Neural progenitor cell (in vitro differentiated cells): ENCODE measurements at regions not wholly inside any gene's neighbourhood (a gene's known extent, or its start where the extent isn't known, plus 50 kb on each side); places are given as distances from the start of the nearest gene placed in this dataset.

Experiments used
- DNase-seq: peaks from one replicate; pipeline ENCODE4 v3.0.0-alpha.2; 2016; ENCODE audit warnings: low spot score
- H2AFZ ChIP-seq: fragments of 200-600 bp; sonication (generic); replicated peaks from 2 replicates; pipeline ENCODE4 v1.6.1; 2016; ENCODE audit warnings: antibody characterized with exemption
- H3F3A ChIP-seq: fragments of 200-600 bp; sonication (generic); 2 replicates; pipeline ENCODE4 v1.6.1; 2016; ENCODE audit warnings: antibody characterized with exemption, low read depth
- H3K27ac ChIP-seq: fragments of 200-600 bp; sonication (generic); 2 replicates; pipeline ENCODE4 v1.5.1; 2016; ENCODE audit warnings: mild to moderate bottlenecking
- H3K27me3 ChIP-seq: fragments of 200-600 bp; sonication (generic); 2 replicates; pipeline ENCODE4 v1.6.1; 2016; ENCODE audit warnings: mild to moderate bottlenecking, moderate library complexity
- H3K36me3 ChIP-seq: fragments of 200-600 bp; sonication (generic); 2 replicates; pipeline ENCODE4 v1.5.1; 2016
- H3K4me1 ChIP-seq: fragments of 200-600 bp; sonication (generic); 2 replicates; pipeline ENCODE4 v1.6.1; 2016; ENCODE audit warnings: mixed run types
- H3K4me2 ChIP-seq: fragments of 200-600 bp; sonication (generic); 2 replicates; pipeline ENCODE4 v1.6.1; 2016
- H3K4me3 ChIP-seq: fragments of 200-600 bp; sonication (generic); 2 replicates; pipeline ENCODE4 v1.5.1; 2016
- H3K79me2 ChIP-seq: fragments of 200-600 bp; sonication (generic); 2 replicates; pipeline ENCODE4 v1.6.1; 2016; ENCODE audit warnings: low read depth
- H3K9ac ChIP-seq: fragments of 200-600 bp; sonication (generic); 2 replicates; pipeline ENCODE4 v1.6.1; 2016
- H3K9me3 ChIP-seq: fragments of 200-600 bp; sonication (generic); 2 replicates; pipeline ENCODE4 v1.5.1; 2016; ENCODE audit warnings: low read depth
- H4K20me1 ChIP-seq: fragments of 200-600 bp; sonication (generic); 2 replicates; pipeline ENCODE4 v1.6.1; 2016; ENCODE audit warnings: low read depth
- H3K27ac Mint-ChIP-seq: 3 replicates; pipeline ENCODE4 v1.8.0; 2021; ENCODE audit warnings: mixed read lengths
- H3K27me3 Mint-ChIP-seq: 2 replicates; pipeline ENCODE4 v1.8.0; 2022; ENCODE audit warnings: low read depth, mild to moderate bottlenecking, inconsistent platforms, moderate library complexity, mixed read lengths; ENCODE audit not compliant: insufficient read depth
- H3K36me3 Mint-ChIP-seq: 3 replicates; pipeline ENCODE4 v1.8.0; 2021; ENCODE audit warnings: mixed read lengths
- H3K4me1 Mint-ChIP-seq: 3 replicates; pipeline ENCODE4 v1.8.0; 2021; ENCODE audit warnings: mixed read lengths
- H3K4me3 Mint-ChIP-seq: 3 replicates; pipeline ENCODE4 v1.8.0; 2021; ENCODE audit warnings: mild to moderate bottlenecking, moderate library complexity, mixed read lengths
- H3K9me3 Mint-ChIP-seq: 3 replicates; pipeline ENCODE4 v1.8.0; 2020; ENCODE audit warnings: mixed read lengths
- CTCF ChIP-seq: fragments of 200-600 bp; sonication (generic); IDR thresholded peaks from 2 replicates; pipeline ENCODE4 v1.5.1; 2017; ENCODE audit warnings: antibody characterized with exemption, mild to moderate bottlenecking
- EZH2 ChIP-seq: fragments of 200-600 bp; sonication (generic); IDR thresholded peaks from 2 replicates; pipeline ENCODE4 v1.6.1; 2017; ENCODE audit warnings: antibody characterized with exemption, mild to moderate bottlenecking, moderate library complexity
- EZH2phosphoT487 ChIP-seq: fragments of 200-600 bp; sonication (generic); IDR thresholded peaks from 2 replicates; pipeline ENCODE4 v1.6.1; 2017; ENCODE audit warnings: antibody characterized with exemption

DNA sequence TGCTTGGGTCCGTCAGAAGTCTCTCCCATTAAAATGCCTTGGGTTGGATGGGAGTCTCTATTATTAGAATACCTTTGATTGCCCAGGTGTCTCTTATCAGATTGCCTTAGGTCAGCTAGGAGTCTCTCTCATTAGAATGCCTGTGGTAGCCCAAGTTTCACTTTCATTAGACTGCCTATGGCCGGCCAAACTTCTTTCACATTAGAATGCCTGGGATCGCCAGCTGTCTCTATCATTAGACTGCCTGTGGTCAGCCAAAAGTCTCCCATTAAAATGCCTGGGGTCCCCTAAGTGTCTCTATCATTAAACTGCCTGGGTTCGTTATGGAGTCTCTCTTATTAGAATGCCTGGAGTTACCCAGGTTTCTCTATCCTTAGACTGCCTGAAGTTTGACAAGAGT, 1476.7 kb downstream of the UQCRFS1 start:
- no peak for DNase-seq
- Mint-ChIP-seq H3K4me3 (no peak overlapping the region), H3K9me3 (peaks cover 37% of the 10 kb centered on the region), H3K27ac (no peak overlapping the region), H3K36me3 (peaks cover 24% of the 10 kb centered on the region), H3K4me1 (no peaks in the 10 kb centered on the region), H3K27me3 (peaks cover 5% of the 10 kb centered on the region)
- Histone ChIP-seq H3K27me3 (no peaks in the 10 kb centered on the region), H3K9me3 (peaks cover 20% of the 10 kb centered on the region), H3K4me2 (no peak overlapping the region), H3K79me2 (no peaks in the 10 kb centered on the region), H3F3A (no peaks in the 10 kb centered on the region), H4K20me1 (no peaks in the 10 kb centered on the region), H2AFZ (no peak overlapping the region), H3K36me3 (peaks cover 4% of the 10 kb centered on the region), H3K4me1 (no peaks in the 10 kb centered on the region), H3K27ac (no peak overlapping the region), H3K9ac (no peak overlapping the region), H3K4me3 (no peak overlapping the region)
- TF ChIP-seq EZH2 (no peak), CTCF (no peak), EZH2phosphoT487 (no peak)

- Mint-ChIP-seq H3K36me3 (peaks cover 21% of the 10 kb centered on the region), H3K4me3 (no peak overlapping the region), H3K27me3 (peaks cover 5% of the 10 kb centered on the region), H3K4me1 (no peaks in the 10 kb centered on the region), H3K27ac (no peak overlapping the region), H3K9me3 (peaks cover 36% of the 10 kb centered on the region)
- H3K27ac ChIP-seq, result no peak overlapping the region
- no peak for TF ChIP-seq CTCF
- TF ChIP-seq EZH2, result no peak
- TF ChIP-seq EZH2phosphoT487, result no peak
- no peak overlapping the region for H3K9ac ChIP-seq
- H3K27me3 ChIP-seq, result no peaks in the 10 kb centered on the region
- no peak overlapping the region for H3K4me2 ChIP-seq
- no peaks in the 10 kb centered on the region for H3K4me1 ChIP-seq
- no peak overlapping the region for H2AFZ ChIP-seq
- no peaks in the 10 kb centered on the region for H3F3A ChIP-seq
- no peaks in the 10 kb centered on the region for H4K20me1 ChIP-seq
- H3K4me3 ChIP-seq, result no peak overlapping the region
- H3K79me2 ChIP-seq, result no peaks in the 10 kb centered on the region
- no peak for DNase-seq
- H3K9me3 ChIP-seq, result peaks cover 25% of the 10 kb centered on the region
- peaks cover 8% of the 10 kb centered on the region for H3K36me3 ChIP-seq
Observed at GRCh38 chr19:27735314-27735713, 1477.6 kb downstream of the UQCRFS1 start.

GRCh38 chr19:27734496-27735220, 1478.3 kb downstream of the UQCRFS1 start:
- Mint-ChIP-seq H3K9me3 (peaks cover 34% of the 10 kb centered on the region), H3K36me3 (peaks cover 21% of the 10 kb centered on the region), H3K4me1 (no peaks in the 10 kb centered on the region), H3K27me3 (peaks cover 5% of the 10 kb centered on the region), H3K4me3 (no peak overlapping the region), H3K27ac (no peak overlapping the region)
- Histone ChIP-seq H3K4me3 (no peak overlapping the region), H2AFZ (no peak overlapping the region), H3K36me3 (peaks cover 10% of the 10 kb centered on the region), H3K27me3 (no peaks in the 10 kb centered on the region), H3K9ac (no peak overlapping the region), H3K27ac (no peak overlapping the region), H3F3A (no peaks in the 10 kb centered on the region), H4K20me1 (no peaks in the 10 kb centered on the region), H3K9me3 (peaks cover 32% of the 10 kb centered on the region), H3K79me2 (no peaks in the 10 kb centered on the region), H3K4me1 (no peaks in the 10 kb centered on the region), H3K4me2 (no peak overlapping the region)
- TF ChIP-seq EZH2, result no peak
- TF ChIP-seq EZH2phosphoT487, result no peak
- no peak for TF ChIP-seq CTCF
- no peak for DNase-seq
